HG03064 (cell line): ENCODE measurements at regions not wholly inside any gene's neighbourhood (a gene's known extent, or its start where the extent isn't known, plus 50 kb on each side); places are given as distances from the start of the nearest gene placed in this dataset.

Source experiments
- ATAC-seq: cut with Tn5 transposase; IDR thresholded peaks from one replicate; pipeline ENCODE4 v1.9.1; 2021; ENCODE audit warnings: low read depth; ENCODE audit not compliant: unreplicated experiment

GRCh38 chr4:157574606-157575005 lies 354.1 kb downstream of the GRIA2 start:
- no peak for ATAC-seq

DNA sequence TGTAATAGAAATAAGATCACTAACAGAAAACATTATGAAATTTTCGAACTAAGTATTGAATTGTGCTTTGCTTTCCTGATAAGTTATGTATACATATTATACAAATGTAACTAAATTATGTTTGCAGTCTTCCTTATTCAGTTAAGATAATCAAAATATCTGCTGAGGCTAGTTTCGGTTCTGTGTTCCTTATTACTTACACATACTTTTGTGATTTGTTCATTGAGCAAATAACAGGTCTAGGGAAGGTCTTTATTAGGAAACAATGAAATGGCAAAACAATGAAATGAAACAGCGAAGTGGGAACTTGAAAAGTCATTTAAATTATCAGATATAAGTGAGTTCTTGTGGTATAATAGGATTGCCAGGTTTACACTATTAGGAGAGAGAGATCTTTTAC lies 352.4 kb downstream of the GRIA2 start:
- no peak for ATAC-seq

DNA sequence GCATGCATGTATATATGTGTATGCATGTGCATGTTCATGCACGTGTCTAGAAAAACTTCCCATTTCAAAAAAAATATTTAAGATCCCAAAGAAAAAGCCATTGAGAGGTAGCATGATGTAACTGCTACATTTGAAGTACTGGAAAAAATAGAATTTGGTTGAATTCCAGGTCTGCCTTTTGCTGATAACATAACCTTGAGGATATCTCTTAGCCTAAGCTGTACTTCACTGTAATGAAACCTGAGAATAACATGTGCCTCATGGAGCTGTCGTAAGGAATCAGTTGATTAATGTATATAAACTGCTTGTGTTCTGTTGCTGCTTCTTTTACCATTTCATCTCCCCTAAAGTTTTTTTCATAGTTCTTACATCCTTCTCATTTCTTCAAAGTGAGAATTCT lies 351.8 kb downstream of the GRIA2 start:
- no peak for ATAC-seq

- no peak for ATAC-seq
Observed at GRCh38 chr4:157564771-157565170, 344.2 kb downstream of the GRIA2 start.

DNA sequence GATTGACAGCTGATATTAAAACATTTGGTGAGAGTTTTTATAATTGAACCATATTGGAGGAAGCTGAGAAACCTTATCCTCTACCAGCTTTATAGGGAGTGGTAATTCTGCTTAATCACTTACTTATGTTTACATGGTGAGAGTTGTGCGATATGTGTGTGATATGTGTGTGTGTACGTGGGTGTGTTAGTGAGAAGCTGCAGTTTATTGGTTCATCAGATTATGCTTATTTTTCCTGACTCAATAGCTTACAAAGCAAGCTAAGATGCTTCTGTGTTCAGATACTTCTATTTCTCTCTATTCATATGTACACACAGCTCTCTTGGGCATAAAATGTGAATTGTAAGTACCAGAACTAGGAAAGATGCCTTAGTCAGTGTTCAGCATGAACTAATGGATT lies 343.7 kb downstream of the GRIA2 start:
- no peak for ATAC-seq

DNA sequence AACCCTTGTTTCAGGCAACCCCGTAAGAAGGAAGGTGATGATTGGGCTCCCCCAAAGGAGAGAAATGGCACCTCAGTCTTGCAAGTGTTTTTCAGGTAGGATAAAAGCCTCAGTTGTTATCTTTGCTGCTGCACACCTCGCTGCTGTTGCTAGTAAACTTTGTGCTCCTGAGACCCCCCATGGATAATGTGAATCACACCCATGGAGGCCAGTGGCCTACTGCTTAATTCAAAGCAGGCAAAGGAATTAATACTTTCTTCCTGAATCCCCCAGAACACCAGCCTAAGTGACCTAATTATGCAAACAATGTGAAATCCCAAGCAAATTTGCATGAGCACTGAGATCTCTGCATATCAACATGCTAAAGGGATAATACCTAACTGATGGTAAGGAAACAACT lies 337.5 kb downstream of the GRIA2 start:
- no peak for ATAC-seq

DNA sequence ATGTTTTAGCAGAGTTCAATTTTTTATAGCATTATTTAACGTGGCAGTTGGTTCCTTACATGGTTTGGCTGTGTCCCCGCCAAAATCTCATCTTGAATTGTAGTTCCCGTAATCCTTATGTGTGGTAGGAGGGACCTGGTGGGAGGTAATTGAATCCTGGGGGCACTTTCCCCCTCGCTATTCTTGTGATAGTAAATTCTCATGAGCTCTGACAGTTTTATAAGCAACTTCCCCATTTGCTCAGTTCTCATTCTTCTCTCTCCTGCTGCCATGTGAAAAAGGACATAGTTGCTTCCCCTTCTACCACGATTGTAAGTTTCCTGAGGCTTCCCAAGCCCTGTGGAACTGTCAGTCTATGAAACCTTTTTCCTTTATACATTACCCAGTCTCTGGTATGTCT lies 329.5 kb downstream of the GRIA2 start:
- no peak for ATAC-seq

DNA sequence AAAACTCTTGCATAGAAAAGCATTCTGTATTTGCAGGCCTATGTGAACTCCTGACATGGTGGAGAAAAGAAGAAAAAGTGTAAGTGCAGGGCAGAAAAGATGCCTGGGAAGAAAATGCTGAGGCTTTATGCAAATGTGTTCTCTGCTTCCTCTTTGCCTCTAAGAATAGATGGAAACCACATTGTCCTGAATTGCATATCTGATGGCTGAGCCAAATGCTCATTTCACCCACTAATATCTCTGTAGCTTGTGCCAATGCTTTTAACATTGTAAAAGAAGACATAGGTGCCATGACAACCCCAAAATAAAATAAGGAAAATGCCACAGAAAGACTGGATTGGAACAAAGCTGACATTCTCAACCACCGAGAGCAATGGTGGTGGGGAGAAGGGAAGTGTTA lies 307.4 kb downstream of the GRIA2 start:
- ATAC-seq = no peak

- ATAC-seq = no peak
Observed at GRCh38 chr4:157521906-157522305, 301.4 kb downstream of the GRIA2 start.

DNA sequence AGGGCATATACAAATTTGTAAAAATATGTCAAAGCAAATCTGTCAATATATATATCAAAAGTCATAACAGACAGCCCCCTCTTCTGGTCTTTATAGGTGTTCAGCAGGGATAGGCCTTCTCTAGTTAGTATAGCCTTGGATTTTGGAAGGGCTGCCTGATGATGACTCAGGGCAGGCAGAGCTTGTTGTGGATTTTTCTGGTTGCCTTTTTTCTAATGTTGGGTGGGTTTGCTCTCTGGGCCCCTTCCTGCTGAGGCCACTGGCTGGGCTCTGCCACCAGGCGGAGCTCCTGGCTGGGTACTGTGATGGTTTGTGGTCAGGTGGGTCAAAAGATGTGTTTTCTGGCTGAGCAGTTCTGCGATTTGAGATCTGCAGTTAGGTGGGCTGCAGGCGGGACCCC lies 294.2 kb downstream of the GRIA2 start:
- ATAC-seq = no peak

DNA sequence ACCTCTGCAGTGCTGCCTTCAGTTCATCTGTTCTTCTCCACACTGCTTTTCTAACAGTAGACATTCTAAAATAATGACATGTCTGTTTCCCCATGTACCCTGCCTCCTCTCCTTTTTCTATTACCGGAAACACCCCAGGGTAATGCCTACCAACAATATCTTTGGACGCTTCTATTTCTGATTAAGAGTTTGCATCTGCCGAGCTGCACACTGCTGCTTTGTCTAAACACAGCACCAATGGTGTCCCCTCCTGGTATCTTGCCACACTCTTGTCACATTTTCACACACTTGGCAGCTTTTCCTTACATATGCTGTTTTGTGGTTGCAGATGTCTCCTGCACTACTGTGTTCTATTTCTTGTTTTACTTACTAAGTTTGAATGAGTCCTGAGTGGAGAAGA lies 288.8 kb downstream of the GRIA2 start:
- ATAC-seq = no peak

- ATAC-seq = no peak
Observed at GRCh38 chr4:157502656-157503055, 282.1 kb downstream of the GRIA2 start.

DNA sequence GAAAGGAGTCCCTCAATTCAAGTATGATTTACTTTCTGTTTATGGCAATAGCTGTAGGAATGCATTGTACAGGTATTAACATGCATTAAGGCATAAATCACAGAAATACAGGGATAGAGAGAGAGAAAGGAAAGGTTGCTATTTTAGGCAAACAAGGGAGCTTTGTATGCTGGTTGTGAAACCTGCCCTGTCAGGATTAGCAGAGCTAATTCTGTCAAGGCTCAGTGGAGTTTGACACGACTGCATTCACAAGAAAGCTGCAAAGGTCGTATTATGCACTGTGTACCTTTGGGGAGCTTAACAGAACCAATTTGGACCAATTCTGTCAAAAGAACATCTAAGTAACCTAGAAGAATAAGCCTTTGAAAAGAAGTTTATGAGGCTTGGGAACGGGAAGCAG lies 239.3 kb downstream of the GRIA2 start:
- no peak for ATAC-seq

DNA sequence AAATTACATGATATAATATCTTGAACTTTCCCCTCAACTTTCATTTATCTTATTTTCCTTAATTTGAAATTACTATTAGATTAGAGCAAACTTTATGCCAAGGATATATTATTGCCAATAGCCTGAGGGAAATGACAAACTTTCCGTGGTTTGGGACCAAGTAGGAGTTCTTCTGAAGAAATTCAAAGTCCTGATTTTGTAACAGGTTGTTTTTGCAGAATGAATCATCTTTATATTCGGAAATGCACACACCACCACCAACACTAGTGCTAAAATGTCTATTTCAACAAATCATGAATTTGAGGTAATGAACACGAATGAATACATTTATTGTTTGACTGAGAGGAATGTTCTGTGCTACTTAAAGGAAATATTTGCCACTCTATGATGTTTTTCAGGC lies 226.7 kb downstream of the GRIA2 start:
- ATAC-seq = no peak

GRCh38 chr4:157444014-157444413 lies 223.5 kb downstream of the GRIA2 start:
- ATAC-seq = no peak

DNA sequence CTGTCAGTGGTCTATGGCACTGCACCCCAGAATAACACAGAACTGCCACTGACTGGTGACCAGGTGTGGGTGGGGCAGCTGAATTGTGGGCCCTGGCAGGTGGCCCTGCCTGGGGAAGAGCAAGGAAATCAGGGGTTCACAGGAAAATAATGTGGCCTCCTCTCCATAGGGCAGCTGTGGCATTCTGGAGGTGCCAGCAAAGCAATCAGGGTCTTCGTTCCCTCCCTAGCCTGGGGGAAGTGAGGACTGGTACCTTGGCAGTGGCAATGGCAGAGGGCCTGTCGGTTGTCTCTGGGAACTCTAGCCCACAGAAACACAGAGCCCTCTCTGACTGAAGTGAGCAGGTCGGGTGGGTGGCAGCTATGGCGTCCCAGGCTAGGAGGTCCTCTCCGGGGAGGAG lies 223.0 kb downstream of the GRIA2 start:
- ATAC-seq = no peak

- ATAC-seq = no peak
Observed at GRCh38 chr4:157425897-157426296, 205.4 kb downstream of the GRIA2 start.

DNA sequence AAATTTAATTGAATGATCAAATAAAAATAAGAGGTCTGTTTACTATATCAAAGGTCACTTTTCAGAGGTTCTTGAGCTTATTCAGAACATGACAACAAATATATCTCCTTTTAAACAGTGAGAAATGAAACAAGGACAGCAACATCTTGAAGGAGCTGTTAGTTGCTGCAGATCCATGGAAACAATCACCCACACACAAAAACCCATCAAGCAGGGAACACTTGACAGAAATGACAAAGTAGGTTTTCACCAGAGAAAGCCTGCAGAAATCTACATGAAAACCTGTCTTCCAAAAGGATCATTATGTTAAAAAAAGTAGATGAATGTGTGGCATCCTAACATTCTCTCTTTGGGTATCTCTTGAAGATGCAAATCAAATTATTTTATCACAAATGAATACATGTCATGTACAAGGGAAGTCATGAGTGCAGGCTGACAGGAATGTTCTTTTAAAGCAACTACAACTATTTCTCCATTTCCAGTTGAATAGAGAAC lies 203.0 kb downstream of the GRIA2 start:
- ATAC-seq = no peak

GRCh38 chr4:157421365-157421764 lies 200.8 kb downstream of the GRIA2 start:
- ATAC-seq = no peak
